Peyer's patch (tissue), 4 donors: ENCODE measurements at regions not wholly inside any gene's neighbourhood (a gene's known extent, or its start where the extent isn't known, plus 50 kb on each side); places are given as distances from the start of the nearest gene placed in this dataset.

Experiments used
- DNase-seq, 3 donors: peaks; one replicate each; pipeline ENCODE4 v3.0.0-alpha.2; 2017 to 2019
- H3K27ac ChIP-seq, 4 donors: fragments of 200-600 bp; sonication (generic); one replicate each; pipeline ENCODE4 v1.5.1; 2016 to 2019
- H3K27me3 ChIP-seq, 2 donors: fragments of 200-600 bp; sonication (generic); one replicate each; pipeline ENCODE4 v1.5.1; 2019
- H3K36me3 ChIP-seq, 3 donors: fragments of 200-600 bp; sonication (generic); one replicate each; pipeline ENCODE4 v1.5.1; 2016 to 2019
- H3K4me1 ChIP-seq, 4 donors: fragments of 200-600 bp; sonication (generic); one replicate each; pipeline ENCODE4 v1.5.1; 2016 to 2019
- H3K4me3 ChIP-seq, 4 donors: fragments of 200-600 bp; sonication (generic); 1 replicate in 3 of 4; 2 replicates in 1 of 4; pipeline ENCODE4 v1.5.1; 2016 to 2019; ENCODE audit warnings: mild to moderate bottlenecking in 1 of 4
- H3K9me3 ChIP-seq, 4 donors: fragments of 200-600 bp; sonication (generic); one replicate each; pipeline ENCODE4 v1.5.1; 2016 to 2019; ENCODE audit warnings: mild to moderate bottlenecking in 1 of 4
- CTCF ChIP-seq, 6 experiments: fragments of 450-650 bp in 4 of 6; fragments of 200-600 bp in 2 of 6; sonication (generic) in 1 of 6; IDR thresholded peaks; one replicate each; pipeline ENCODE4 v1.5.1; 2017 to 2019; ENCODE audit warnings: antibody characterized with exemption in 6 of 6, mild to moderate bottlenecking in 3 of 6, moderate library complexity in 1 of 6
- POLR2A ChIP-seq, 2 donors: fragments of 450-650 bp; IDR thresholded peaks; one replicate each; pipeline ENCODE4 v1.5.1; 2017; ENCODE audit warnings: antibody characterized with exemption in 2 of 2, mild to moderate bottlenecking in 2 of 2, moderate library complexity in 2 of 2

- Histone ChIP-seq H3K27ac (no peak overlapping the region), H3K36me3 (no peaks in the 10 kb centered on the region), H3K9me3 (no peaks in the 10 kb centered on the region), H3K4me3 (no peak overlapping the region), H3K4me1 (no peaks in the 10 kb centered on the region), H3K27me3 (no peaks in the 10 kb centered on the region)
- DNase-seq = no peak
- no peak for TF ChIP-seq POLR2A (IDR thresholded peaks at IDR 0.05)
- no peak for TF ChIP-seq CTCF (IDR thresholded peaks at IDR 0.05)
Measured at GRCh38 chr11:44512818-44513217, 52.6 kb upstream of the CD82 start.

- TF ChIP-seq POLR2A (IDR thresholded peaks at IDR 0.05) = no peak
- no peak for TF ChIP-seq CTCF (IDR thresholded peaks at IDR 0.05)
Measured at GRCh38 chr11:44515048-44515447, 50.4 kb upstream of the CD82 start.

More at GRCh38 chr11:44515048-44515447, 50.4 kb upstream of the CD82 start:
- no peaks in the 10 kb centered on the region for H3K36me3 ChIP-seq
- no peaks in the 10 kb centered on the region for H3K4me1 ChIP-seq
- no peak overlapping the region for H3K27ac ChIP-seq
- no peak overlapping the region for H3K4me3 ChIP-seq
- no peaks in the 10 kb centered on the region for H3K27me3 ChIP-seq
- no peak for DNase-seq
- H3K9me3 ChIP-seq = no peaks in the 10 kb centered on the region
